Breast epithelium (tissue), 3 donors: ENCODE measurements at regions not wholly inside any gene's neighbourhood (a gene's known extent, or its start where the extent isn't known, plus 50 kb on each side); places are given as distances from the start of the nearest gene placed in this dataset.

Experiments
- CTCF ChIP-seq, 3 donors: fragments of 450-650 bp; IDR thresholded peaks; one replicate each; pipeline ENCODE4 v1.5.1; 2016 to 2017; ENCODE audit warnings: antibody characterized with exemption in 3 of 3, mild to moderate bottlenecking in 3 of 3, moderate library complexity in 3 of 3
- POLR2A ChIP-seq: fragments of 450-650 bp; IDR thresholded peaks from one replicate; pipeline ENCODE4 v1.6.1; 2016; ENCODE audit warnings: antibody characterized with exemption, mild to moderate bottlenecking, moderate library complexity
- POLR2AphosphoS5 ChIP-seq, 3 donors: sonication (generic); formaldehyde crosslinking; IDR thresholded peaks; one replicate each; pipeline ENCODE4 v1.6.1; 2017; ENCODE audit warnings: antibody characterized with exemption in 3 of 3

- TF ChIP-seq CTCF (IDR thresholded peaks at IDR 0.05) (no peak), POLR2AphosphoS5 (IDR thresholded peaks at IDR 0.05) (no peak), POLR2A (no peak)
These were observed 668.9 kb downstream of the HTR1A start for GRCh38 chr5:63293317-63293716.
